HG02571 (cell line): ENCODE measurements at regions not wholly inside any gene's neighbourhood (a gene's known extent, or its start where the extent isn't known, plus 50 kb on each side); places are given as distances from the start of the nearest gene placed in this dataset.

Experiments used
- ATAC-seq: cut with Tn5 transposase; IDR thresholded peaks from one replicate; pipeline ENCODE4 v1.9.1; 2021; ENCODE audit warnings: mild to moderate bottlenecking, moderate library complexity; ENCODE audit not compliant: unreplicated experiment

DNA sequence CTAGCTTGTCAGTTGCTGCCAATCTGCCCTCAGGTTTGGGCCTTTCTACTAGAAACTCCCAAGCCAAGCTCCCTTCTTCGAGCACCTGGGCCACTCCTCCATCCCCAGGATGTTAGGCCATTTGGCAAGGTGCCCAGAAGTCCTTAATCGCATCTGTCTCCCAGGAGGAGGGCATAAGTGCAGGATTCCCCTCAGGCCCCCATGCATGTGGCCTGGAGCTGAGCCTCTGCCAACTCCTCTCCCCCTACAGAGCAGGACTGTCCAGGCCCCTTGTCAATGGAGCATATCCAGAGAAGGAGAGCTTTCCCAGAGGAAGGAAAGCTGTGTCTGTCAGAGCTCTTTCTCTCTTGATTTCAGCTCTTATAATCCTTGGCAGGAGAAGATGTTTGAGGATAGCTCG, 182.6 kb upstream of the ROPN1 start:
- ATAC-seq, result no peak

GRCh38 chr3:124174910-124175874, 183.3 kb upstream of the ROPN1 start:
- no peak for ATAC-seq

DNA sequence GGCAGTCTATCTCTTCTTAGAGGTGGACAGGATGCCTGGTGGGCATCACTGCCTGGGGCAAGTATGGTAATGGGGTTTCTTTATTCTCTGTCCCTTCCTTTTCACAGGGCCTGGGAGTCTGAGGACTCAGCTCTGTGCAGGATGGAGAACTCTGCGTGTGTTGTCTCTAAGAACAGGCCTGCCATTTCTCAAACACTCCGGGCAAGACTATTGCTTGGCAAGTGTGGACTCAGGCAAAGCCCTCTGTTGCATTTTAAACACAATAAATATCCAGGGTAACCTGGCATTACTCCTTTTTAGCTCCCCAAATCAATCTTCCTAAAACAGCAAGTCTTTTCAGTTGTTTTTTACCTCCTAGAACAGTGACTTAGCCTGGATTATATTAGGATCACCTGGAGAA, 185.1 kb upstream of the ROPN1 start:
- no peak for ATAC-seq

GRCh38 chr3:124178531-124178930, 186.6 kb upstream of the ROPN1 start:
- no peak for ATAC-seq

DNA sequence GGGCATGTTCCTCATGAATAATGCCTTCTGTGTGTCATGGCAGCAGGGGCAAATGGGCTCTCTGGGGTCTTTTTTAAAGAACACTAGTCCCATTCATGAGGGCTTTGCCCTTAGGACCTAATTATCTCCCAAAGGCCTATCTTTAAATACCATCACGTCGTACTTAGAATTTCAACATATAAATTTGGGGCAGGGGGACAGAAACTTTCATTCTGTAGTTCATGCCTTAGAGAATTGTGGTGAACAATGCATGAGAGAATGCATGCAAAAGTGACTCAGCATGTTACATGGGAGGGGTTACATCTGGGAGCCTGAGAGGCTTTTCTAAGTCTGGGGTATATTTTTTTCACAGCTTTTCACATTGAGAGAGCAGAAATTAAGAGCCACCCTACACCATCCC, 208.5 kb upstream of the ROPN1 start:
- no peak for ATAC-seq

- ATAC-seq, result no peak
These were observed 209.3 kb upstream of the ROPN1 start for GRCh38 chr3:124201226-124201625.

DNA sequence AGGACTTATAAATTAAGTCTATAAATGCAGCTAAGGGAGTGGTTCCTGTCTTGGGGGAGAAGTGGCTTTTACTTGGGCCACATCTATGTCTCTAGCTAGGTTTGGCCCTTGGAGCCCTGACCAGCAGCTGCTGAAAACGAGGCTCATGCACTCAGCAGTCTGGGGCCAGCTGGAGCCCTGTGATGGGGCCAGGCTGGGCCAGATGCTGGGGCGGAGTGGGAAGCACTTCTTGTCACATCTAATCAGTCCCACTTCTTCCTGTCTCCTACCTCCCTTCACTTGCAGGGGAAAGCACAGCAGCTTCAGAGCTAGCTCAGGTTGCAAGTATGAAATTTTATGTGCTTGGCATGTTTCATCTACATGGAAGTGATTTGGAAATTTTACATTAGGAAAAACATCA, 209.9 kb upstream of the ROPN1 start:
- ATAC-seq, result no peak

DNA sequence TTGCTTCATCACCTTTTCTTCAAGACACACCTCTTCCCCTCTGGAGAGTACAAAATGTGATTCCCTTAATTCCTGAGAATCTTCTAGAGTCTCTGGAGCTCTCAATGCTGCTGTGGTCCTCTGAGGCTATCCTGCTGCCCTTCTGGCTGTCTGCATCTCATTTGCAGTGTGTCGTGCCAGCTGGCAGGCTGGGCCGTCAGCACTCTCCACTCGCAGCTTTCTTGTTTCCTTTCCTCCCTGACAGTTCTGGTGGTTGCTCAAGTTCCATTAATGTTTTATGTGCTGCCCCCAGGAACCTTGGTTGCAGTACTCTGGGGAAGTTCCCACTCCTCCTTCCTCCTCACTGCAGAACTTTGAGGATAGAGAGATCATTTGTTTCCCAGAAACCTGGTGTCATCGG, 210.8 kb upstream of the ROPN1 start:
- ATAC-seq, result no peak

DNA sequence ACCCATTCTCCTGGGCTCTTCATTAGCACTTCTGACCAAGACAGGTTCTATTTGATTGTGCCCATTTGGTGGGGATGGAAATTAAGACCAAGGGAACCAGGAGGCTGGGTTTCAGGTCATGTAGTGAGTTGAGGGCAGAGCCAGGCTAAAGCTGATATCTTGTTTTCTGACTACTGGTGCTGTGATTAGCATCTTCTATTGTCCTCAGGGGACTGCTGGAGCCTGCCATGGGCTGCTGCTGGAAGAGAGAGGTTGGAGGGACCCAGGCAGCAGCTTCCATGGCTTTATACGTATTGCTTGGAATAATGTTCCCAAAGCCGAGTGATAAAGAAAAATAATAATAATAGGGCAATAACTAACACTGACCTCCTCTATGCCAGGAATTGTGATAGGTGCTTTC, 211.4 kb upstream of the ROPN1 start:
- ATAC-seq, result no peak

DNA sequence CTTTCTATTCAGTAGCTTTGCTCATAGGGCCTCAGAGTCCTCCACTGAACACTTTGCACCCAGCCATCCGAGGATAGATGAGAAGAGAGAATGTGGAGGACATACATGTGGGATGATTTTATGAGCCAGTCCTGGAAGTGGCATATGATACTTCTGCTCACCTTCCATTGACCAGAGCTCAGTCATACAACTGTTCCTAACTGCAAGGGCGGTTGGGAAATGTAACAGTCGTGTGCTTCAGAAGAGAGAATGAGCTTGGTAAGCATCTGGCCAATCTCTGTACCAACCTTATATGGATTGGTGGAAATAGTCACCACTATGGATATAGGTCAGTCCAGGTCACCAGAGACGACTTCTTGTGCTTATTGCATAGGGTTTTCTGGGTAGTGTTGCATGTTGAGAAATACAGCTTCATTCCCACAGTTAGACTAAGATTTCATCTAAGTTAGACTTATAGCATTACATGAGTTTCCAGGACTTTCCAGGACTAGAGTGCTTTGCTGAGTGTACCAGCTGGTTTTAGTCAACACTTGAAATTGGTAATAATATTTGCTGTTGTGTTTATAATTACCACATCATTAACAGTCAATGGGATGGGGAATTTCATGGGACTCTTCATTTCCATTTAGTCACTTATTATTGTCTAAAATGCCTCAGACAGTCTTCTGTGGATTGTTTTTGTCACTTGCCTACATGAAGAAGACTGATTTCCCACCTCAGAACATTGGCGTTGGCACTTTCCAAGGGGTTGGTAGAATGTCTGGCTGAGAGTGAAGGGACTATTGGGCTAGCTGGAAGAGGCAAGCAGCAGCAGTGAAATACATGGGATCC, 214.5 kb upstream of the ROPN1 start:
- no peak for ATAC-seq

- ATAC-seq, result no peak
These were observed 215.2 kb upstream of the ROPN1 start for GRCh38 chr3:124207077-124207476.

DNA sequence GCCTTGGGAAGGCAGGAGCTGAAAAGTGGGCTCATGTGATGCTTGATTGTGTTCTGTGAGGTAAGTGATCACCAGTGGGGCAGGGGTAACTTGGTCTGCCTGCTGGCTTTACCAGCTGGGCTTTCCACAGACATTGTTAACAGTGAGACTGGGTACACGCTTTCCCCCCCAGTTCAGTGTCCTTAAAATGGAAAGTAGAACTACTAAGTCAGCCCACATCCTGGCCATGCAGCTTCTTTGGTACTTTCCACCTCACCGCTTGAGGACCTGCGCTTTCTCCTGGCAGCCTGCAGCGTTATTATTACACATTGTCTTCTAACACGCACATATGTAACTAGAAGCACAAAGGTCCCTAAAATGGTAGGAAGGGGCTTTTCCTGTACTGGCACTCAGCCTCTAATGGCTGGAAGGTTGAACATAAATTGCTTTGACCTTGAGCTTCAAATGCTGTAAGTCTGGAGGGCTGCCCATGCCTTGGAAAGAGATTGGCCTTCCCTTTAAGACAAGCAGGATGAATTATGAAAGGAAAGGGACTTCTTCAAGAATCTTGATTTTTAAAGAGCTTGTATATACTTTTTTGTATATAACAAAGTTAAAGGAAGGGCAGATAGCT, 216.1 kb upstream of the ROPN1 start:
- ATAC-seq, result peak; percentile 79

DNA sequence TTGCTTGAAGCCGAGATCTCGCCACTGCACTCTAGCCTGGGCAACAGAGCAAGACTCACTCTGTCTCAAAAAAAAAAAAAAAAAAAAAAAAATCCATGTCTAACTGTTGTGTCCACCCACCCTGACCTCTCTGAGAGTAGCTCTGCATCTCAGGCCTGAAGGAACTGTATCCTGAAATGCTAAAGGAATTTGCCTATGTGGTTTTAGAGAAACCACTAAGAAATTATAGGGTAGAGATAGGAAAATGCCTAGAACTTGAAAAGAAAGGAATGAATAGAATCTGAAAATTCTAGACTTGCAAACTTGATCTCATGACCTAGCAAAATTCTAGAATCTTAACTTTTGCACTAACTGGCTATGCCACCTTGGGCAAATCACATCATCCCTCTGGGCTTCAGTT, 217.5 kb upstream of the ROPN1 start:
- ATAC-seq, result no peak

GRCh38 chr3:124210899-124211298, 219.0 kb upstream of the ROPN1 start:
- no peak for ATAC-seq

GRCh38 chr3:124213641-124214040, 221.7 kb upstream of the ROPN1 start:
- no peak for ATAC-seq

GRCh38 chr3:124217542-124217941, 225.6 kb upstream of the ROPN1 start:
- ATAC-seq, result no peak

DNA sequence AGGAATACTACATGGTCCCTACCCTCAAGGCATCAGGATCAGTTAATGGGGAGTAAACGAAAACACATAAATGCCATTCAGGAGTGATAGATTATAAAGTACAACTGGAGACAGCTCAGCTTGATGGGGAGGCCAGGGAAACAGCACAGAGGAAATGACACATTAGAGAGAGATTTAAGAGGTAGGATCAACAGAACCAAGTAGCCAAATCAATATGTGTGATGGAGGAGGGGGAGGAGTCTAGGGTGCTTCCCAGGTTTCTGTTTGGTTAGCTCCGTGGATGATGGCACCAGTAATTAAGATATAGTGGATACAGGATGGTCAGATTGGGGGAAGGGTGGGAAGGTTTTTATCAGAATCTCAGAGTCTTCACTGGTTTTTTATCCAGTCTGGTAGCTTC, 229.5 kb upstream of the ROPN1 start:
- no peak for ATAC-seq

GRCh38 chr3:124223853-124224252, 231.9 kb upstream of the ROPN1 start:
- ATAC-seq, result no peak

GRCh38 chr3:124227150-124227630, 235.3 kb upstream of the ROPN1 start:
- ATAC-seq, result no peak

GRCh38 chr3:124229420-124229819, 237.5 kb upstream of the ROPN1 start:
- no peak for ATAC-seq

DNA sequence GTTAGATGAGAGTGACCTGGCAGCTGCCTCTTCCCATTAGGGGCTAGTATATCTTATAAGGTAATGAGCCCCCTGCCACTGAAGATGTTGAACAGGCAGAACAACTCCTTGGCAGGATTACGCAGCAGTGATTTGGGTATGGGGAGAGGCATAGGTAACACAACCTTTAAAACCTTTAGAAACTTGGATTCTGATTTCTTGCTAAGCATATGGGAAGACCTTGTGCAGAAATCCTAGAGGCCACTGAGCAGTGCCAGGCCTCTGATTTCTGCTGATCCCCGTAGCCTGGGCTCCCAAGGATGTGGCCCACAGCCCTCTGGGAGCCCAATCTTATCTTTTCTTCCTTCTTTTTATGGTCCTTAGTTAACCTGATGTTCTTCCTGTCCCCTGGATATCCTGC, 237.9 kb upstream of the ROPN1 start:
- no peak for ATAC-seq
